Activated CD4-positive, alpha-beta memory T cell treated with anti-CD3 and anti-CD28 coated beads, Interleukin-2, amount 10 ng/mL, durations not matched to agents 7 days and 5 days (primary cell): ENCODE measurements at regions not wholly inside any gene's neighbourhood (a gene's known extent, or its start where the extent isn't known, plus 50 kb on each side); places are given as distances from the start of the nearest gene placed in this dataset.

Experiments used
- CTCF ChIA-PET: fragments of 350-600 bp; sonication (Branson Sonifier 250); formaldehyde crosslinking; loops from one replicate; lab custom pipeline; 2021; ENCODE audit warnings: antibody characterized with exemption, inconsistent platforms; lab: Charles Lee
- POLR2A ChIA-PET: fragments of 350-600 bp; sonication (Branson Sonifier 250); formaldehyde crosslinking; loops from one replicate; lab custom pipeline; 2021; ENCODE audit warnings: antibody characterized with exemption; lab: Charles Lee
- DNase-seq: peaks from one replicate; pipeline ENCODE4 v3.0.0-alpha.2; 2020
- H3K27ac Mint-ChIP-seq: one replicate; pipeline ENCODE4 v1.8.0; 2021; ENCODE audit warnings: mild to moderate bottlenecking, mixed read lengths
- H3K27me3 Mint-ChIP-seq: one replicate; pipeline ENCODE4 v1.8.0; 2021; ENCODE audit warnings: mixed read lengths
- H3K36me3 Mint-ChIP-seq: one replicate; pipeline ENCODE4 v1.8.0; 2021; ENCODE audit warnings: low read depth, mixed read lengths
- H3K4me1 Mint-ChIP-seq: one replicate; pipeline ENCODE4 v1.8.0; 2021; ENCODE audit warnings: mixed read lengths
- H3K4me3 Mint-ChIP-seq: one replicate; pipeline ENCODE4 v1.8.0; 2021; ENCODE audit warnings: mild to moderate bottlenecking, mixed read lengths
- H3K9me3 Mint-ChIP-seq: one replicate; pipeline ENCODE4 v1.8.0; 2021; ENCODE audit warnings: mixed read lengths

- Mint-ChIP-seq H3K36me3 (no peaks in the 10 kb centered on the region), H3K4me1 (peaks cover 4% of the 10 kb centered on the region), H3K9me3 (no peaks in the 10 kb centered on the region), H3K27ac (no peak overlapping the region), H3K4me3 (no peak overlapping the region), H3K27me3 (peaks cover 33% of the 10 kb centered on the region)
- no peak for DNase-seq
- ChIA-PET CTCF (no interaction called here), POLR2A (no interaction called here)
Observed at GRCh38 chr7:26040085-26040484, 111.9 kb upstream of the NFE2L3 start.

GRCh38 chr7:26042237-26042636, 109.8 kb upstream of the NFE2L3 start:
- peaks cover 4% of the 10 kb centered on the region for H3K4me1 Mint-ChIP-seq
- H3K27ac Mint-ChIP-seq, result no peak overlapping the region
- ChIA-PET POLR2A (no interaction called here), CTCF (no interaction called here)
- H3K27me3 Mint-ChIP-seq, result peaks cover 36% of the 10 kb centered on the region
- H3K4me3 Mint-ChIP-seq, result no peak overlapping the region
- no peaks in the 10 kb centered on the region for H3K36me3 Mint-ChIP-seq
- H3K9me3 Mint-ChIP-seq, result no peaks in the 10 kb centered on the region
- no peak for DNase-seq

GRCh38 chr7:26043801-26044200, 108.2 kb upstream of the NFE2L3 start:
- no peak overlapping the region for H3K4me3 Mint-ChIP-seq
- H3K9me3 Mint-ChIP-seq, result no peaks in the 10 kb centered on the region
- DNase-seq, result no peak
- no peak overlapping the region for H3K27ac Mint-ChIP-seq
- POLR2A ChIA-PET, result no interaction called here
- no peaks in the 10 kb centered on the region for H3K36me3 Mint-ChIP-seq
- CTCF ChIA-PET, result no interaction called here
- H3K27me3 Mint-ChIP-seq, result peaks cover 30% of the 10 kb centered on the region
- no peaks in the 10 kb centered on the region for H3K4me1 Mint-ChIP-seq

DNA sequence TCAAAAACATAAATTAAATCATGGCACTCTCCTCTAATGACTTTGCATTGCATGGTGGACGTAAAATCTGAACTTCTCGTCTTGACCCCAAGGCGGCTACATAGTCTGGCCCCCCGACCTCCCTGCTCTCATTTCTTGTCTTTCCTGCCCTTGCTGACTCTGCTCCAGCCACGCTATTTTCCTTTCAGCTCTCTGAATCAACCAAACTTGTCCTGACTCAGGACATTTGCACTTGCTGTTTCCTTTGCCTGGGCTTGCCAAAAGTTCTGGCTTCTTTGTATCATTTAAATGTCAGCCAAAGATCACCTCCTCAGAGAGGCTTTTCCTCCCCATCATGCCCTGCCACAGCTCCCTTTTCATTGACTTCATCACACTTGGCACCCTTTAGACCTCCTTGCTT, 107.7 kb upstream of the NFE2L3 start:
- DNase-seq, result no peak
- CTCF ChIA-PET, result no interaction called here
- no peaks in the 10 kb centered on the region for H3K9me3 Mint-ChIP-seq
- no peaks in the 10 kb centered on the region for H3K4me1 Mint-ChIP-seq
- POLR2A ChIA-PET, result no interaction called here
- no peak overlapping the region for H3K27ac Mint-ChIP-seq
- H3K4me3 Mint-ChIP-seq, result no peak overlapping the region
- peaks cover 30% of the 10 kb centered on the region for H3K27me3 Mint-ChIP-seq
- H3K36me3 Mint-ChIP-seq, result no peaks in the 10 kb centered on the region

GRCh38 chr7:26046150-26046549, 105.8 kb upstream of the NFE2L3 start:
- no peak for DNase-seq
- H3K36me3 Mint-ChIP-seq, result no peaks in the 10 kb centered on the region
- no peak overlapping the region for H3K4me3 Mint-ChIP-seq
- peaks cover 30% of the 10 kb centered on the region for H3K27me3 Mint-ChIP-seq
- H3K9me3 Mint-ChIP-seq, result no peaks in the 10 kb centered on the region
- H3K4me1 Mint-ChIP-seq, result no peaks in the 10 kb centered on the region
- ChIA-PET POLR2A (no interaction called here), CTCF (no interaction called here)
- no peak overlapping the region for H3K27ac Mint-ChIP-seq

DNA sequence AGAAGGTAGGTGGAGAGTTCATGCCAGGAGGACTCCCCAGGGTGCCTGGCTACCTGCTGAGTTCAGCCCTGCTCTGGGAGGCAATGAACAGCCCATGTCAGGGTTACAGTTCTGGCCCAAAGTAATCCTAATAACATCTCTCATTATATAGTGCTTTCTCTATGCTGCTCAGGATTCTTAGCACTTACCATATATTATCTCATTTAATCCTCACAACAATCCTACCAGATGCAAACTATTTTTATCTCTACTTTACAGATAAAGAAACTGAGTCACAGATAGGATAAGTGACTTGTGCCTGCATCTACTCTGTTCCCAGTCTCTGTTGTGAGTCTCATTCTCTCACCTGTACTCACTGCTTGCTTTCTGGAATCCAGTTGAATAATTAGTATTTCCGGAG, 105.1 kb upstream of the NFE2L3 start:
- Mint-ChIP-seq H3K27ac (no peak overlapping the region), H3K4me1 (no peaks in the 10 kb centered on the region), H3K36me3 (no peaks in the 10 kb centered on the region), H3K4me3 (no peak overlapping the region), H3K9me3 (no peaks in the 10 kb centered on the region), H3K27me3 (peaks cover 36% of the 10 kb centered on the region)
- CTCF ChIA-PET, result no interaction called here
- no peak for DNase-seq
- POLR2A ChIA-PET, result no interaction called here

DNA sequence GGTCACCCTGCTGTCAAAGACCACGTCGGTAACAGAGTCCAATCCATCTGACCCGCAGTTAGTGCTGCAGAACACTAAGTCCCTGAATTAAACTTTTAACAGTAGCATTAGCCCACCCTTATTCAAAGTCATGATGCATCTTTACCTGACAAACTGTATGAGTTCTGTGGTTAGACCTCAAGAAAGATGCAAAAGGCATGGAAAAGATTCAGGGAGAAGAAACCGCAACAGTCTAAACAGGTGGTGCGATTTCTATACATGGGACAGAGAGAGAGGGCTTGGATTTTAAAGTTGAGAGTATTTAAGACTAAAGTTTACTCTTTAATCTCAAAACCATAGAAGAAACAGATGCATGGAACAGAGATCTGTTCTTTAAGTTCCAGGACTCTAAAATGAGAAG, 103.3 kb upstream of the NFE2L3 start:
- Mint-ChIP-seq H3K27me3 (peaks cover 39% of the 10 kb centered on the region), H3K4me1 (no peaks in the 10 kb centered on the region), H3K36me3 (no peaks in the 10 kb centered on the region), H3K27ac (no peak overlapping the region), H3K9me3 (no peaks in the 10 kb centered on the region), H3K4me3 (no peak overlapping the region)
- no peak for DNase-seq
- ChIA-PET CTCF (interaction anchor here (1.4 kb wide), 1 partner anchor 32 kb away, joined by 3 read pairs; no protein-coding TSS in a partner anchor), POLR2A (no interaction called here)

GRCh38 chr7:26049081-26049480, 102.9 kb upstream of the NFE2L3 start:
- H3K27me3 Mint-ChIP-seq, result peaks cover 37% of the 10 kb centered on the region
- H3K4me1 Mint-ChIP-seq, result no peaks in the 10 kb centered on the region
- ChIA-PET POLR2A (no interaction called here), CTCF (interaction anchor here (1.4 kb wide), 1 partner anchor 32 kb away, joined by 3 read pairs; no protein-coding TSS in a partner anchor)
- H3K36me3 Mint-ChIP-seq, result no peaks in the 10 kb centered on the region
- H3K4me3 Mint-ChIP-seq, result no peak overlapping the region
- H3K27ac Mint-ChIP-seq, result no peak overlapping the region
- H3K9me3 Mint-ChIP-seq, result no peaks in the 10 kb centered on the region
- no peak for DNase-seq

DNA sequence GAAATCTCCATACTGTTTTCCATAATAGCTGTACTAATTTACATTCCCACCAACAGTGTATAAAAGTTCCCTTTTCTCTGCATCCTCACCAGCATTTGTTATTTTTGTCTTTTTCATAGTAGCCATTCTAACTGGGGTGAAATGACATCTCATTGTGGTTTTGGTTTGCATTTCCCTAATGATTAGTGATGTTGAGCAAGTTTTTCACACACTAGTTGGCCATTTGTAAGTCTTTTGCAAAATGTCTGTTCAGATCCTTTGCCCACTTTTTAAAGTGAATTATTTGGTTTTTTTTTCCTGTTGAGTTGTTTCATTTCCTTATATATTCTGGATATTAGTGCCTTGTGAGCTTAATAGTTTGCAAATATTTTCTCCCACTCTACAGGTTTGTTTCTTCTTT, 101.0 kb upstream of the NFE2L3 start:
- CTCF ChIA-PET, result interaction anchor here (0.6 to 1.1 kb wide), 2 partner anchors 158 to 1058 kb away, joined by 3 to 4 read pairs; no protein-coding TSS in a partner anchor

DNA sequence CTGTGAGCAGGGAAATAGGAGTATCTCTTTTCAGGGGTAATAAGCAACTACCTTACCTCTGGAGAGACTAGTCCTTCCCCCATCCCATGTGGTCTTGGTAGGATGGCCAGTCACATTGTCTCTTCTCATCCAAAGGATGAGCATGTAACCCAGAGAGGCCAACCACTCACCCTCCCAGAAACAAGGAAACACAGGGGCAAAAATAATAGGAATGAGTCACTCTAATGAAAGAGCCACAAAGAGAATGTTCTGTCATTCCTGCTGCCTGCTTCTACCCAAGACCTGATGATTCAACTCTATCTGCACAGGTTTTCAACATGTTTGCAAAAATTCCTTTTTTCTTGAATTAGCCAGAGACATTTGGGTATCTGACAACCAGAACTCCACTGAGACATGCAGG, 99.3 kb upstream of the NFE2L3 start:
- ChIA-PET POLR2A (no interaction called here), CTCF (no interaction called here)
- Mint-ChIP-seq H3K4me1 (no peaks in the 10 kb centered on the region), H3K9me3 (no peaks in the 10 kb centered on the region), H3K27me3 (peaks cover 47% of the 10 kb centered on the region), H3K36me3 (no peaks in the 10 kb centered on the region), H3K27ac (no peak overlapping the region), H3K4me3 (no peak overlapping the region)
- no peak for DNase-seq

More for the DNA sequence above, 101.0 kb upstream of the NFE2L3 start:
- peaks cover 43% of the 10 kb centered on the region for H3K27me3 Mint-ChIP-seq
- H3K9me3 Mint-ChIP-seq, result no peaks in the 10 kb centered on the region
- DNase-seq, result no peak
- no peak overlapping the region for H3K27ac Mint-ChIP-seq
- no peak overlapping the region for H3K4me3 Mint-ChIP-seq
- H3K36me3 Mint-ChIP-seq, result no peaks in the 10 kb centered on the region
- POLR2A ChIA-PET, result no interaction called here
- H3K4me1 Mint-ChIP-seq, result no peaks in the 10 kb centered on the region

DNA sequence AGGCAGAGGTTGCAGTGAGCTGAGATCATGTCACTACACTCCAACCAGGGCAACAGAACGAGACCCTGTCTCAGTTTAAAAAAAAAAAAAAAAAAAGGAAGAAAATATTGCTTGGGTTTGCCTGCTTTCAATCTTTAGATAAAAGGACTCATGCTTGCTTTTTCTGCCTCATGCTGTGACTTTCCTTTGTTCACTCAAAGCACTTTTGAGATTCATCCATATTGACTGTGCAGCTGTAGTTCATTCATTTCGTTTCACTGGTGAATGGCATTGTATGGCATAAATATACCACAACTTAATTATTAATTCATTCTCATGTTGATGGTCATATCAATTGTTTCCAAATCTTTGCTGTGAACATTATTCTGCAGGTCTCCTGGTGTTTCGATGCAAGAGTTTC, 97.6 kb upstream of the NFE2L3 start:
- no peak for DNase-seq
- no peaks in the 10 kb centered on the region for H3K36me3 Mint-ChIP-seq
- peaks cover 42% of the 10 kb centered on the region for H3K27me3 Mint-ChIP-seq
- H3K4me3 Mint-ChIP-seq, result no peak overlapping the region
- H3K4me1 Mint-ChIP-seq, result no peaks in the 10 kb centered on the region
- no peaks in the 10 kb centered on the region for H3K9me3 Mint-ChIP-seq
- POLR2A ChIA-PET, result no interaction called here
- CTCF ChIA-PET, result interaction anchor here (0.7 kb wide), 1 partner anchor 310 kb away, joined by 3 read pairs; no protein-coding TSS in a partner anchor
- H3K27ac Mint-ChIP-seq, result no peak overlapping the region

DNA sequence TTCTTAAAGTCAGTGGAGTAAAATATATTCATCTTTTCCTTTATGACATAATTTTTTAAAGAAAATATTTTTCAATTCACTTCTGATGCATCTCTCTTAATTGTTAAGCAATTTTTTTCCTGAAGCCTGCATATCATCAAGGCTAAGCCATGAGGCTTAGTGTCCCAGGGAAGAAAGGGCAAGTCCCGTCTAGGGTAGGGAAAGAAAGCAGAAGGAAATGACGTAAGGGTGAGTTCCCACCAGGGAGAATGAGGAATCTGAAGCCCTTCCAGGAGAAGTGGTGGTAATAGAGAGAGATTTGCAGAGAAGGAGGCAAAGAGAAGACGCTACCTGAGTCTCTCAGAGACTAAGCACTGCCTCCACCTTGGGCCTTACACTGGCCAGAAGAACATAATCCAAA, 96.8 kb upstream of the NFE2L3 start:
- DNase-seq, result no peak
- no peaks in the 10 kb centered on the region for H3K9me3 Mint-ChIP-seq
- peaks cover 42% of the 10 kb centered on the region for H3K27me3 Mint-ChIP-seq
- no peak overlapping the region for H3K4me3 Mint-ChIP-seq
- no peaks in the 10 kb centered on the region for H3K4me1 Mint-ChIP-seq
- CTCF ChIA-PET, result interaction anchor here (1.4 kb wide), 1 partner anchor 161 kb away, joined by 5 read pairs; no protein-coding TSS in a partner anchor
- POLR2A ChIA-PET, result no interaction called here
- no peak overlapping the region for H3K27ac Mint-ChIP-seq
- no peaks in the 10 kb centered on the region for H3K36me3 Mint-ChIP-seq

GRCh38 chr7:26060733-26061677, 91.0 kb upstream of the NFE2L3 start:
- DNase-seq, result no peak
- no peak overlapping the region for H3K27ac Mint-ChIP-seq
- H3K9me3 Mint-ChIP-seq, result no peaks in the 10 kb centered on the region
- POLR2A ChIA-PET, result no interaction called here
- peaks cover 13% of the 10 kb centered on the region for H3K4me1 Mint-ChIP-seq
- no peak overlapping the region for H3K4me3 Mint-ChIP-seq
- CTCF ChIA-PET, result interaction anchor here (3.8 to 4.2 kb wide), 2 partner anchors 166 kb away, joined by 40 to 74 read pairs; no protein-coding TSS in a partner anchor
- peaks cover 24% of the 10 kb centered on the region for H3K27me3 Mint-ChIP-seq
- no peaks in the 10 kb centered on the region for H3K36me3 Mint-ChIP-seq
